Aorta (tissue), 5 donors: ENCODE measurements at regions not wholly inside any gene's neighbourhood (a gene's known extent, or its start where the extent isn't known, plus 50 kb on each side); places are given as distances from the start of the nearest gene placed in this dataset.

ENCODE experiments used
- ATAC-seq: fragments of 200-7000 bp; cut with Tn5 transposase; one replicate; pipeline ENCODE4 v1.9.1; 2022; ENCODE audit warnings: moderate library complexity; ENCODE audit not compliant: low FRiP score
- DNase-seq, 2 donors: peaks; one replicate each; pipeline ENCODE4 v3.0.0-alpha.2; 2020
- H3K27ac ChIP-seq, 2 donors: one replicate each; pipeline ENCODE4 v1.5.1; 2013; ENCODE audit warnings: low read length in 2 of 2, mild to moderate bottlenecking in 2 of 2, moderate library complexity in 2 of 2, control low read depth in 1 of 2, inconsistent platforms in 1 of 2, low read depth in 1 of 2
- H3K27me3 ChIP-seq, 2 donors: one replicate each; pipeline ENCODE4 v1.6.1; 2013; ENCODE audit warnings: control low read depth in 1 of 2, low read length in 1 of 2, mild to moderate bottlenecking in 1 of 2, moderate library complexity in 1 of 2; ENCODE audit not compliant: insufficient read depth in 2 of 2, control insufficient read depth in 1 of 2
- H3K36me3 ChIP-seq, 2 donors: one replicate each; pipeline ENCODE4 v1.6.1; 2013; ENCODE audit warnings: control low read depth in 1 of 2, low read length in 1 of 2, mild to moderate bottlenecking in 1 of 2; ENCODE audit not compliant: insufficient read depth in 2 of 2, control insufficient read depth in 1 of 2
- H3K4me1 ChIP-seq, 2 donors: one replicate each; pipeline ENCODE4 v1.6.1; 2013; ENCODE audit warnings: low read length in 2 of 2, control low read depth in 1 of 2, mild to moderate bottlenecking in 1 of 2, moderate library complexity in 1 of 2; ENCODE audit not compliant: insufficient read depth in 2 of 2, control insufficient read depth in 1 of 2
- H3K4me3 ChIP-seq, 2 donors: one replicate each; pipeline ENCODE4 v1.5.1; 2013; ENCODE audit warnings: low read length in 2 of 2, control low read depth in 1 of 2, mild to moderate bottlenecking in 1 of 2
- H3K9me3 ChIP-seq: one replicate; pipeline ENCODE4 v1.6.1; 2013; ENCODE audit warnings: mild to moderate bottlenecking, low read length; ENCODE audit not compliant: control insufficient read depth
- WGBS, 2 donors: extraction: QIAGEN DNeasy Blood & Tissue Kit; methylation state at CpG; one replicate each; pipeline ENCODE4 v1.1.7; 2013; 5-methylcytosine and 5-hydroxymethylcytosine counted together
- intact Hi-C, 2 donors: fragments of 100-400 bp; cut with DNase I; formaldehyde crosslinking; loops; one replicate each; pipeline versions ENCODE4 v1.14.2 to v1.15.0; 2022
- donor health status: healthy with polysubstance abuse.
- donor health status: Bipolar disorder and iron deficiency.
- donor health status: DM: no; HTN: no; CAD: no.
- donor health status: DM: no; HTN: no; CAD: no.
- donor health status: DM: yes; HTN: yes; CAD: no.

DNA sequence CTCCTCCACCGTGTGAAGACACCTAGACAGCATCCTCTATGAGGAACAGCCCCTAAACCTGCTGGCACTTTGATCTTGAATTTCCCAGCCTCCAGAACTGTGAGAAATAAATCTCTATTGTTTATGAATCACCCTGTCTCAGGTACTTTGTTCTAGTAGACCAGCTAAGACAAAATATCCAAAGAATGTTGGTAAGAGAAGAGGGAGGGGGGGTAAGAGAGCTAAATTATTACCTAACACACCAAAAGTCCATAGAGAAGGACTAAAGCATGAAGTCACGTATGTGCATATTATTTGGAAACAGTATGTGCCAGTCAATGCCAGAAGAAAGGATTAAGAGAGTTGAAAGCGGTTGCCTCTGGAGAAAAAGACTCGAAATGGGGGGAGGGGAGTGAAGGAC lies 211.0 kb downstream of the SP3 start:
- Histone ChIP-seq H3K27ac (no peak overlapping the region), H3K4me3 (no peak overlapping the region), H3K27me3 (no peaks in the 10 kb centered on the region), H3K4me1 (no peaks in the 10 kb centered on the region), H3K36me3 (no peaks in the 10 kb centered on the region), H3K9me3 (no peaks in the 10 kb centered on the region)
- 85% methylated on average over 4 of the region's 4 CpGs for whole genome bisulfite sequencing, 2 donors
- ATAC-seq = no peak
- intact Hi-C loops = loop anchor here in 1 of 2 donors (10.0 kb wide), 1 partner anchor 349 kb away; no protein-coding TSS in a partner anchor
- no peak for DNase-seq

DNA sequence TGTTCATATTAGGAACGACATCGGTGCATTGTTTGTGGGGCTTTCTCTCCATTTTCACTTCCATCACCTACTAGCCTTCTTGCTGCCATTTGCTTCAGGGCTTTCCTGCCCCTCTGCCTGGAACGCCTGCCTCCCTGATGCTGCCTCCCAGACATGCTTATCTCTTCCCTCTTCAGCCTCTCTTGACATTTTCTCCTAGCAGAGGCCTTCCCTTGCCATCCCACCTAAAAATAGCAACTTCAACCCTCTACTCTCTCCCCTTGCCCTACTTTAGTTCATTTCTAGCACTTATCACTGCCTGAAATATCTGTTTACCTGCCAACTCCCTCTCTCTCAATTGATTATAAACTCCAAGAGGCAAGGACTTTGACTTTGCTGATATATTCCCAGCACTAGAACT lies 210.3 kb downstream of the SP3 start:
- 93 to 94% methylated on average over 3 of the region's 3 CpGs for WGBS, 2 donors
- Histone ChIP-seq H3K9me3 (no peaks in the 10 kb centered on the region), H3K36me3 (no peaks in the 10 kb centered on the region), H3K4me3 (no peak overlapping the region), H3K4me1 (no peaks in the 10 kb centered on the region), H3K27ac (no peak overlapping the region), H3K27me3 (no peaks in the 10 kb centered on the region)
- DNase-seq (no peak), ATAC-seq (no peak)
- intact Hi-C loops = loop anchor here in 1 of 2 donors (10.0 kb wide), 1 partner anchor 350 kb away; no protein-coding TSS in a partner anchor

DNA sequence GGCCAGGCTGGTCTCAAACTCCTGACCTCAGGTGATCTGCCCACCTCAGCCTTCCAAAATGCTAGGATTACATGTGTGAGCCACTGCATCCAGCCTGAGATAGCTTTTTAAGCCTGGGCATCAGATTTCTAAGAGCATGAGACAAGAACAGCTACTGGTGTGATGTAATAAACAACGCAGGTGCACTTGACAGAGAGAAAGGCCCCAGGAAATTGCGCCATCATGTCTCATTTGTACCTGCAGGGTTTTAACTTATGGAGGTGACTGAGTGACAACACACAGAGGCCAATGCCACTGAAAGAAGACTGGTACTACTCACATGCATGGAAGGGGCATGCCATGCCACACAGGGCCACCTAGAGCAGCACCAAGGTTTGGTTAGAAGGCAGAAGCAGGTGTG lies 209.4 kb downstream of the SP3 start:
- 96 to 100% methylated on average over 2 of the region's 2 CpGs for WGBS, 2 donors
- intact Hi-C loops = loop anchor here in 1 of 2 donors (10.0 kb wide), 1 partner anchor 351 kb away; no protein-coding TSS in a partner anchor

DNA sequence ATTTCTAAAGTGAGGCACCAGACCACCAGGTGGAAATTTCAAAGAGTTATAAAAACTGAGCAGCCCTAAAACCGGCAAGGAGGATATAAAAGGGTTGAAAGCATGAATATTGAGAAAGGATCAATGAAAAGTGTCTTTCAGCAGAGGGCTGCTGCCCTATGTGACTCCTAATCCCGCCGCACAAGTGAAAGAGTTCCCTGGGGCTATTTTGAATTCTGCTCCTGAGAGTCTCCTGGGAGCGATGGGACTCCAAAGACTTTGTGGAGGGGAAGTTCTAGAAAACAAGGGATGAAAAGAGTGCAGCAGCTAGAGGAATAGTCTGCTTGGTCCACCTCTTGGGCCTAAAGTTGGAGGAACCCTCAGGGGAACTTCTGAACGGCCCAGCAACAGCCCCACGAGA lies 205.2 kb downstream of the SP3 start:
- Histone ChIP-seq H3K4me1 (peaks cover 0 to 4% of the 10 kb centered on the region in 2 donors), H3K27ac (no peak overlapping the region), H3K27me3 (no peaks in the 10 kb centered on the region), H3K9me3 (no peaks in the 10 kb centered on the region), H3K4me3 (no peak overlapping the region), H3K36me3 (no peaks in the 10 kb centered on the region)
- DNase-seq (no peak), ATAC-seq (no peak)
- WGBS, 2 donors = 96 to 97% methylated on average over 6 of the region's 6 CpGs
- intact Hi-C loops = loop anchor here in 1 of 2 donors (10.0 kb wide), 1 partner anchor 355 kb away; no protein-coding TSS in a partner anchor

More for the DNA sequence above, 209.4 kb downstream of the SP3 start:
- Histone ChIP-seq H3K9me3 (no peaks in the 10 kb centered on the region), H3K27me3 (no peaks in the 10 kb centered on the region), H3K4me3 (no peak overlapping the region), H3K27ac (no peak overlapping the region), H3K4me1 (peaks cover 0 to 4% of the 10 kb centered on the region in 2 donors), H3K36me3 (no peaks in the 10 kb centered on the region)
- DNase-seq = no peak
- ATAC-seq = no peak

DNA sequence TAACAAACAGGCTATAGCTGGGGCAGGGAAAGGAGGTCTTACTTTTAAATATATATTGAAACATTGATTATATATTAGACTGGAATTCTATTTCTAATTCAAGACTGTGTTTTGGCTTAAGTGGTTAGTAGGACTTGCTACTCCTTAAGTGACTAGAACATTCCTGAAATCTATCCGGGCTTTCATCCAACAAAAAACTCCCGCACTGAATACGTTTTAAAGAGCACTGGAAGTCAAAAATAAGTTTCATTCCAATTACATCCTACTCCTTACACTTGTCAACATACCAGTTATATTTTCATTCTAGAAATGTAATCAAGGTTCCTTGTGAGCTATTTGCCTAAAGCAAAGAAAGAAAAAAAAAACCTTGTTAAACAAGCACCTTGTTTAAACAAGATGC lies 204.6 kb downstream of the SP3 start:
- ATAC-seq (no peak), DNase-seq (no peak)

DNA sequence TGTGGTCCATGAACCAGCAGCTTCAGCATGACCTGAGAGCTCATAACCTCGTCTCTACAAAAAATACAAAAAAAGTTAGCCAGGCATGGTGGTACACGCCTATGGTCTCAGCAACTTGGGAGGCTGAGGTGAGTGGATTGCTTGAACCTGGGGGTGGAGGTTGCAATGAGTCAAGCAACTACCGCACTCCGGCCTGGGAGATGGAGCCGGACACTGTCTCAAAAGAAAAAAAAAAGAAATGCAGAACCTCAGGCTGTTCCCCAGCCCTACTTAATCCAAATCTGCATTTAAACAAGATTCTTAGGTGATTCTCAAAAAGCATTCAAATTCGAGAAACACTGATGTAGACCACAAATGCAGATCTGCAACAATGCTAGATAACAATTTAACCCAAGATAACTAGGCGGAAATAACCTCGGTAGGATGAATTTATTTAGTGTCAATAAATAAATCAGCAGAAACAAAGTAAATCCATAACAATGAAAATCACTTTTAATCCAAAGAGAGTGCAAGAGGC lies 203.5 kb downstream of the SP3 start:
- no peaks in the 10 kb centered on the region for H3K36me3 ChIP-seq
- DNase-seq (no peak), ATAC-seq (no peak)
- H3K27me3 ChIP-seq = no peaks in the 10 kb centered on the region
- no peak overlapping the region for H3K4me3 ChIP-seq
- H3K4me1 ChIP-seq = peaks cover 0 to 4% of the 10 kb centered on the region in 2 donors
- H3K9me3 ChIP-seq = no peaks in the 10 kb centered on the region
- 85 to 94% methylated on average over 8 of the region's 8 CpGs for WGBS, 2 donors
- no peak overlapping the region for H3K27ac ChIP-seq
- intact Hi-C loops = no loop called here

More for the DNA sequence above, 204.6 kb downstream of the SP3 start:
- Histone ChIP-seq H3K4me3 (no peak overlapping the region), H3K36me3 (no peaks in the 10 kb centered on the region), H3K4me1 (peaks cover 0 to 4% of the 10 kb centered on the region in 2 donors), H3K27me3 (no peaks in the 10 kb centered on the region), H3K27ac (no peak overlapping the region), H3K9me3 (no peaks in the 10 kb centered on the region)
- intact Hi-C loops = no loop called here
- 4 to 11% methylated on average over 3 of the region's 3 CpGs for WGBS, 2 donors

DNA sequence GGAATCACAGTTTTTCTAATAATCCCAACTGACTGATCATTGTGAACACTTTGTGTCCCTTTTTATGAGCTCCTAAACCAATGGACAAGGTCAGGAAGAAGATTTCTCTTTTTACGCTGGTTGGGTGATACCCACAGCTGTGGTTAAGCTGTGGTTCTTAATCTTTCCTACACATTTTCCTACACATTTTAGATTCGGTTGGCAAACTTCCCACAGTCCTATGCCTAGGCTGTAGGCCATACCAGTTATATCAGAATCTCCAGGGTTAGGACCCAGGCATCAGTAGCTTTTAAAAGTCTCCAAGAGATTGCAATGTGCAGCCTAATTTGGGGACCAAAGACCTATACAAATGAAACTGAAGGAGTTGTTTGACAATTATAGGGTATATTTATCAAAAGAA lies 203.0 kb downstream of the SP3 start:
- intact Hi-C loops = no loop called here
- 70% methylated on average over 2 of the region's 2 CpGs for WGBS, 2 donors
- ATAC-seq = no peak
- Histone ChIP-seq H3K36me3 (no peaks in the 10 kb centered on the region), H3K27ac (no peak overlapping the region), H3K9me3 (no peaks in the 10 kb centered on the region), H3K4me1 (peaks cover 0 to 4% of the 10 kb centered on the region in 2 donors), H3K4me3 (no peak overlapping the region), H3K27me3 (no peaks in the 10 kb centered on the region)
- no peak for DNase-seq

DNA sequence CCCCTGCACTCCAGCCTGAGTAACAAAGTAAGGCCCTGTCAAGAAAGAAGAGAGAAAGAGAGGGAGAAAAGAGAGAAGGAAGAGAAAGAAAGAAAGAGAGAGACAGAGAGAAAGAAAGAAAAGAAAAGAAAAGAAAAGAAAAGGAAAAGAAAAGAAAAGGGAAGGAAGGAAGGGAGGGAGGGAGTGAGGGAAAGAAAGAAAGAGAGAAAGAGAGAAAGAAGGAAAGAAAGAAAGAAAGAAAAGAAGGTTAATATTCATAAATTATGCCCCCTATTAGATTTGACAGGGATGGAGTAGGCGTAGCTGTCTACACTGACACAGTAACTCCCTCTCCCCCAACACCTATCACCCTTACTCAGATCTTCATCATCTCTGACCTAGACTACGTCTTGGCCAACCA lies 202.3 kb downstream of the SP3 start:
- Histone ChIP-seq H3K4me1 (peaks cover 0 to 4% of the 10 kb centered on the region in 2 donors), H3K27ac (no peak overlapping the region), H3K9me3 (no peaks in the 10 kb centered on the region), H3K27me3 (no peaks in the 10 kb centered on the region), H3K4me3 (no peak overlapping the region), H3K36me3 (no peaks in the 10 kb centered on the region)
- DNase-seq (no peak), ATAC-seq (no peak)
- 99 to 100% methylated on average over 2 of the region's 2 CpGs for WGBS, 2 donors
- intact Hi-C loops = no loop called here

DNA sequence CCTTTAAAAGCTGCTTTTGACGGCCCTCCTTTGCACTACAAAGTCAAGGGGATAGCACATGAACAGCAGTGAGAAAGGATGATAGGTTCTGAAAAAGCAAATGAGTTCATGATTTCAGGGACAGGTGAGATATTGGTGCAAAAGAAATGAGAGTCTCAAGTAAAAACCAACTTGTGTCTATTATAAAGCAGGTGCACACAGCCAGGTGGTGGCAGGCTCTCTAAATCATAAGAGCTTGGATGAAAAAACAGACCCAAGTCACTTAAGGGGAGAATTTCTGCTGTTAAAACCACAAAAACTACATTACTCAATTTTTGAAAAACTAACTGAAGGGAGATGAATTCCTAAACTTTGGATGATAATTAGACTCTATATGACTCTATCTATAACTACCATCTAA lies 201.5 kb downstream of the SP3 start:
- H3K36me3 ChIP-seq = no peaks in the 10 kb centered on the region
- H3K4me3 ChIP-seq = no peak overlapping the region
- 96 to 100% methylated on average over 1 of the region's 1 CpG for WGBS, 2 donors
- H3K4me1 ChIP-seq = peaks cover 0 to 4% of the 10 kb centered on the region in 2 donors
- H3K9me3 ChIP-seq = no peaks in the 10 kb centered on the region
- no peaks in the 10 kb centered on the region for H3K27me3 ChIP-seq
- H3K27ac ChIP-seq = no peak overlapping the region
- intact Hi-C loops = no loop called here
- no peak for DNase-seq
- ATAC-seq = no peak
